ENCODE measurements at regions not wholly inside any gene's neighbourhood (a gene's known extent, or its start where the extent isn't known, plus 50 kb on each side); places are given as distances from the start of the nearest gene placed in this dataset.
"Not testable (repeated sequence)": the region's sequence is repeated elsewhere in the genome, so short reads cannot be mapped to it uniquely, and the experiment has no call there.

- Histone ChIP-seq H3K79me2 (no peaks in the 10 kb centered on the region), H3K36me3 (replicated peaks; ENCODE audit: insufficient read depth, low read depth) (no peaks in the 10 kb centered on the region), H3K9me2 (replicated peaks; ENCODE audit: insufficient read depth) (no peaks in the 10 kb centered on the region), H3K27ac (no peak overlapping the region), H3K4me2 (no peak overlapping the region), H3K4me3 (no peak overlapping the region), H3K9me3 (ENCODE audit: low read depth) (peaks cover 5% of the 10 kb centered on the region), H3K4me1 (ENCODE audit: insufficient read depth) (no peaks in the 10 kb centered on the region), H2AFZ (no peak overlapping the region), H4K20me1 (ENCODE audit: insufficient read depth, poor library complexity, severe bottlenecking) (no peaks in the 10 kb centered on the region), H3K27me3 (no peaks in the 10 kb centered on the region)
- DNase-seq (ENCODE audit: low spot score), result no peak
- TF ChIP-seq EZH2phosphoT487 (IDR thresholded peaks at IDR 0.05; ENCODE audit: low read depth, severe bottlenecking, unreplicated experiment), result no peak
Observed at GRCh38 chr5:42984307-42984706, 55.8 kb downstream of the ANXA2R start.

GRCh38 chr5:42982107-42982622, 58.0 kb downstream of the ANXA2R start:
- peak; percentile 21 for DNase-seq (ENCODE audit: low spot score)
- no peak overlapping the region for H2AFZ ChIP-seq
- H3K27ac ChIP-seq, result peak overlapping the region; percentile 83
- no peaks in the 10 kb centered on the region for H3K79me2 ChIP-seq
- no peaks in the 10 kb centered on the region for H3K4me1 ChIP-seq (ENCODE audit: insufficient read depth)
- H3K4me3 ChIP-seq, result no peak overlapping the region
- no peak for TF ChIP-seq CTCF (IDR thresholded peaks at IDR 0.05; ENCODE audit: poor library complexity)
- TF ChIP-seq EZH2phosphoT487 (IDR thresholded peaks at IDR 0.05; ENCODE audit: low read depth, severe bottlenecking, unreplicated experiment), result no peak
- no peak for TF ChIP-seq EZH2 (IDR thresholded peaks at IDR 0.05; ENCODE audit: borderline replicate concordance)
- peak overlapping the region; percentile 49 for H3K4me2 ChIP-seq
- WGBS (ENCODE audit: low lambda C conversion rate, missing lambda C conversion rate), result 18% methylated on average over 7 of the region's 7 CpGs
- H4K20me1 ChIP-seq (ENCODE audit: insufficient read depth, poor library complexity, severe bottlenecking), result no peaks in the 10 kb centered on the region
- H3K36me3 ChIP-seq (replicated peaks; ENCODE audit: insufficient read depth, low read depth), result no peaks in the 10 kb centered on the region
- H3K9me3 ChIP-seq (ENCODE audit: low read depth), result no peaks in the 10 kb centered on the region
- no peaks in the 10 kb centered on the region for H3K9me2 ChIP-seq (replicated peaks; ENCODE audit: insufficient read depth)
- no peaks in the 10 kb centered on the region for H3K27me3 ChIP-seq

GRCh38 chr5:42981417-42982106, 58.6 kb downstream of the ANXA2R start:
- not testable (repeated sequence) for H3K27me3 ChIP-seq; H3K4me1 ChIP-seq (ENCODE audit: insufficient read depth); H3K4me3 ChIP-seq; H3K27ac ChIP-seq; H2AFZ ChIP-seq; H3K4me2 ChIP-seq; H4K20me1 ChIP-seq (ENCODE audit: insufficient read depth, poor library complexity, severe bottlenecking); DNase-seq (ENCODE audit: low spot score); H3K79me2 ChIP-seq; H3K9me2 ChIP-seq (replicated peaks; ENCODE audit: insufficient read depth); H3K36me3 ChIP-seq (replicated peaks; ENCODE audit: insufficient read depth, low read depth); H3K9me3 ChIP-seq (ENCODE audit: low read depth)
- WGBS (ENCODE audit: low lambda C conversion rate, missing lambda C conversion rate), result no CpG with 5 or more reads among the region's 8 CpGs

GRCh38 chr5:42981015-42981414, 59.1 kb downstream of the ANXA2R start:
- not testable (repeated sequence) for H3K27me3 ChIP-seq; H3K9me3 ChIP-seq (ENCODE audit: low read depth); DNase-seq (ENCODE audit: low spot score); H3K4me2 ChIP-seq; H3K79me2 ChIP-seq; H3K36me3 ChIP-seq (replicated peaks; ENCODE audit: insufficient read depth, low read depth); H4K20me1 ChIP-seq (ENCODE audit: insufficient read depth, poor library complexity, severe bottlenecking); H3K9me2 ChIP-seq (replicated peaks; ENCODE audit: insufficient read depth); H3K4me3 ChIP-seq; H2AFZ ChIP-seq; H3K27ac ChIP-seq; H3K4me1 ChIP-seq (ENCODE audit: insufficient read depth)
- no CpG with 5 or more reads among the region's 5 CpGs for WGBS (ENCODE audit: low lambda C conversion rate, missing lambda C conversion rate)

GRCh38 chr5:42980391-42980790, 59.7 kb downstream of the ANXA2R start:
- not testable (repeated sequence) for H3K4me1 ChIP-seq (ENCODE audit: insufficient read depth); H3K4me3 ChIP-seq; H3K27ac ChIP-seq; H3K27me3 ChIP-seq; H3K79me2 ChIP-seq; H3K36me3 ChIP-seq (replicated peaks; ENCODE audit: insufficient read depth, low read depth); H4K20me1 ChIP-seq (ENCODE audit: insufficient read depth, poor library complexity, severe bottlenecking); DNase-seq (ENCODE audit: low spot score); H3K9me2 ChIP-seq (replicated peaks; ENCODE audit: insufficient read depth); H2AFZ ChIP-seq; H3K9me3 ChIP-seq (ENCODE audit: low read depth); H3K4me2 ChIP-seq
- WGBS (ENCODE audit: low lambda C conversion rate, missing lambda C conversion rate), result 100% methylated on average over 3 of the region's 36 CpGs

GRCh38 chr5:42979242-42979641, 60.9 kb downstream of the ANXA2R start:
- H3K4me2 ChIP-seq; H3K36me3 ChIP-seq (replicated peaks; ENCODE audit: insufficient read depth, low read depth); H3K4me1 ChIP-seq (ENCODE audit: insufficient read depth); H3K9me3 ChIP-seq (ENCODE audit: low read depth); H3K9me2 ChIP-seq (replicated peaks; ENCODE audit: insufficient read depth); H3K4me3 ChIP-seq; DNase-seq (ENCODE audit: low spot score); H3K27ac ChIP-seq; H3K79me2 ChIP-seq; H2AFZ ChIP-seq; H3K27me3 ChIP-seq; H4K20me1 ChIP-seq (ENCODE audit: insufficient read depth, poor library complexity, severe bottlenecking): not testable (repeated sequence)
- 94% methylated on average over 10 of the region's 34 CpGs for WGBS (ENCODE audit: low lambda C conversion rate, missing lambda C conversion rate)

Measured in hepatocyte (in vitro differentiated cells).